IMR-90 (cell line): ENCODE measurements at regions not wholly inside any gene's neighbourhood (a gene's known extent, or its start where the extent isn't known, plus 50 kb on each side); places are given as distances from the start of the nearest gene placed in this dataset.

Experiments
- ATAC-seq: fragments of 200-7000 bp; cut with Tn5 transposase; 2 replicates; pipeline ENCODE4 v1.9.1; 2020; ENCODE audit warnings: low read depth, mild to moderate bottlenecking, moderate library complexity
- BruUV-seq: library from RNA; stranded (reverse); fragments of 400-500 nt; replicated peaks from 2 replicates; lab custom pipeline; 2021; lab: Mats Ljungman, UMichigan
- CTCF ChIA-PET: fragments of 300-600 bp; formaldehyde crosslinking; extraction: SDS; loops from one replicate; lab custom pipeline; 2021; ENCODE audit warnings: antibody characterized with exemption; lab: Yijun Ruan, JAX
- POLR2A ChIA-PET: fragments of 300-600 bp; sonication (Branson Sonifier 250); formaldehyde crosslinking; loops from one replicate; lab custom pipeline; 2022; ENCODE audit warnings: antibody characterized with exemption; ENCODE audit not compliant: unreplicated experiment; lab: Charles Lee
- DNase-seq: peaks from one replicate; pipeline ENCODE4 v3.0.0; 2013
- H2AFZ ChIP-seq: replicated peaks from 2 replicates; pipeline ENCODE3; 2013; ENCODE audit warnings: low read length, mild to moderate bottlenecking; ENCODE audit not compliant: poor library complexity
- H2AK5ac ChIP-seq: 2 replicates; pipeline ENCODE4 v1.6.1; 2013; ENCODE audit warnings: low read depth, low read length, inconsistent platforms
- H2AK9ac ChIP-seq: replicated peaks from 2 replicates; pipeline ENCODE3; 2013; ENCODE audit warnings: mild to moderate bottlenecking, low read depth, low read length, moderate library complexity; ENCODE audit not compliant: poor library complexity
- H2BK120ac ChIP-seq: 2 replicates; pipeline ENCODE4 v1.6.1; 2013; ENCODE audit warnings: low read depth, low read length, inconsistent platforms
- H2BK15ac ChIP-seq: 3 replicates; pipeline ENCODE4 v1.6.1; 2013; ENCODE audit warnings: low read depth, low read length, inconsistent platforms
- H2BK20ac ChIP-seq: 2 replicates; pipeline ENCODE4 v1.6.1; 2013; ENCODE audit warnings: low read depth, mild to moderate bottlenecking, inconsistent platforms, low read length, moderate library complexity
- H2BK5ac ChIP-seq: 2 replicates; pipeline ENCODE4 v1.6.1; 2013; ENCODE audit warnings: mild to moderate bottlenecking, low read depth, low read length, inconsistent platforms; ENCODE audit not compliant: poor library complexity, severe bottlenecking
- H3K14ac ChIP-seq: replicated peaks from 2 replicates; pipeline ENCODE4 v1.6.1; 2013; ENCODE audit warnings: low read depth, low read length, inconsistent platforms
- H3K18ac ChIP-seq: 2 replicates; pipeline ENCODE4 v1.6.1; 2013; ENCODE audit warnings: low read depth, low read length, control low read depth
- H3K23ac ChIP-seq: 2 replicates; pipeline ENCODE4 v1.6.1; 2013; ENCODE audit warnings: low read depth, low read length, inconsistent platforms
- H3K27ac ChIP-seq: 2 replicates; pipeline ENCODE4 v1.5.1; 2013; ENCODE audit warnings: mild to moderate bottlenecking, control low read depth, low read length; ENCODE audit not compliant: insufficient read depth
- H3K27me3 ChIP-seq: 2 replicates; pipeline ENCODE4 v1.6.1; 2013; ENCODE audit warnings: low read length; ENCODE audit not compliant: control insufficient read depth, insufficient read depth
- H3K36me3 ChIP-seq: 2 replicates; pipeline ENCODE4 v1.6.1; 2013; ENCODE audit warnings: low read length, mixed read lengths; ENCODE audit not compliant: control insufficient read depth, insufficient read depth
- H3K4ac ChIP-seq: 2 replicates; pipeline ENCODE4 v1.6.1; 2013; ENCODE audit warnings: low read depth, low read length, inconsistent platforms
- H3K4me1 ChIP-seq: 2 replicates; pipeline ENCODE4 v1.6.1; 2013; ENCODE audit warnings: low read length, mixed read lengths; ENCODE audit not compliant: control insufficient read depth, insufficient read depth
- H3K4me2 ChIP-seq: 2 replicates; pipeline ENCODE4 v1.6.1; 2013; ENCODE audit warnings: low read depth, mild to moderate bottlenecking, control low read depth, low read length, moderate library complexity
- H3K4me3 ChIP-seq: 2 replicates; pipeline ENCODE4 v1.5.1; 2013; ENCODE audit warnings: low read depth, mild to moderate bottlenecking, control low read depth, low read length, moderate library complexity; ENCODE audit not compliant: insufficient read depth
- H3K56ac ChIP-seq: 2 replicates; pipeline ENCODE4 v1.6.1; 2013; ENCODE audit warnings: low read length, inconsistent platforms; ENCODE audit not compliant: insufficient read depth; ENCODE audit errors: extremely low read depth
- H3K79me1 ChIP-seq, 2 experiments: 2 replicates each; pipeline ENCODE4 v1.6.1; 2013; ENCODE audit warnings: low read length in 2 of 2, inconsistent platforms in 1 of 2, low read depth in 1 of 2
- H3K9ac ChIP-seq: 2 replicates; pipeline ENCODE4 v1.6.1; 2013; ENCODE audit warnings: low read depth, low read length, control low read depth
- H3K9me1 ChIP-seq: 2 replicates; pipeline ENCODE4 v1.6.1; 2013; ENCODE audit warnings: low read length, inconsistent platforms; ENCODE audit not compliant: insufficient read depth
- H3K9me3 ChIP-seq: 2 replicates; pipeline ENCODE4 v1.6.1; 2013; ENCODE audit warnings: low read length; ENCODE audit not compliant: control insufficient read depth, insufficient read depth
- H4K20me1 ChIP-seq: 2 replicates; pipeline ENCODE4 v1.6.1; 2013; ENCODE audit warnings: low read length, inconsistent platforms; ENCODE audit not compliant: insufficient read depth
- H4K5ac ChIP-seq: 2 replicates; pipeline ENCODE4 v1.6.1; 2013; ENCODE audit warnings: mild to moderate bottlenecking, low read depth, low read length, control low read depth
- H4K8ac ChIP-seq, 2 experiments: 2 replicates each; pipeline ENCODE4 v1.6.1; 2013; ENCODE audit warnings: low read depth in 2 of 2, low read length in 2 of 2, control low read depth in 1 of 2, inconsistent platforms in 1 of 2
- H4K91ac ChIP-seq: 2 replicates; pipeline ENCODE4 v1.6.1; 2013; ENCODE audit warnings: low read depth, low read length, inconsistent platforms; ENCODE audit not compliant: insufficient read depth
- CEBPB ChIP-seq: IDR thresholded peaks from 2 replicates; pipeline ENCODE4 v1.6.1; 2012; ENCODE audit warnings: low read depth, low read length, improper control_type of control experiment
- CHD1 ChIP-seq: IDR thresholded peaks from 2 replicates; pipeline ENCODE4 v1.6.1; 2012; ENCODE audit warnings: low read depth, low read length, improper control_type of control experiment
- CTCF ChIP-seq: conservative IDR thresholded peaks from 2 replicates; pipeline ENCODE4 v1.5.1; 2012; ENCODE audit warnings: mild to moderate bottlenecking, low read depth, low read length, improper control_type of control experiment
- FOS ChIP-seq: fragments of 150-350 bp; IDR thresholded peaks from 2 replicates; pipeline ENCODE4 v1.6.1; 2016; ENCODE audit warnings: low read depth, low read length
- MAFK ChIP-seq: IDR thresholded peaks from 2 replicates; pipeline ENCODE4 v1.6.1; 2012; ENCODE audit warnings: low read depth, low read length, improper control_type of control experiment
- MAZ ChIP-seq: IDR thresholded peaks from 2 replicates; pipeline ENCODE4 v1.6.1; 2012; ENCODE audit warnings: low read depth, mild to moderate bottlenecking, low read length, improper control_type of control experiment, moderate library complexity, borderline replicate concordance
- NFE2L2 ChIP-seq: fragments of 150-350 bp; IDR thresholded peaks from 2 replicates; pipeline ENCODE4 v1.6.1; 2016; ENCODE audit warnings: low read depth, mild to moderate bottlenecking, low read length
- POLR2A ChIP-seq: IDR thresholded peaks from 2 replicates; pipeline ENCODE4 v1.6.1; 2012; ENCODE audit warnings: mild to moderate bottlenecking, low read depth, low read length
- RAD21 ChIP-seq: IDR thresholded peaks from 2 replicates; pipeline ENCODE4 v1.6.1; 2012; ENCODE audit warnings: low read length, improper control_type of control experiment
- RCOR1 ChIP-seq: IDR thresholded peaks from 2 replicates; pipeline ENCODE4 v1.6.1; 2012; ENCODE audit warnings: mild to moderate bottlenecking, low read length, improper control_type of control experiment; ENCODE audit not compliant: insufficient replicate concordance
- SMC3 ChIP-seq: fragments of 150-350 bp; IDR thresholded peaks from 2 replicates; pipeline ENCODE4 v1.6.1; 2016; ENCODE audit warnings: low read depth, mild to moderate bottlenecking, antibody characterized with exemption, low read length, moderate library complexity
- WGBS, 2 experiments: methylation state at CpG; one replicate each; pipeline versions ENCODE4 v1.1.5 to v1.1.7; 2013; ENCODE audit warnings: missing lambda C conversion rate in 2 of 2; ENCODE audit not compliant: insufficient read length in 1 of 2; ENCODE audit errors: extremely low coverage in 2 of 2; 5-methylcytosine and 5-hydroxymethylcytosine counted together
- dilution Hi-C: fragments of 300-500 bp; cut with HindIII; formaldehyde crosslinking; loops from one replicate; pipeline ENCODE4 v1.14.3; 2018; ENCODE audit warnings: low sequenced_read_pairs; ENCODE audit not compliant: unreplicated experiment
- in situ Hi-C: fragments of 300-500 bp; cut with MboI; formaldehyde crosslinking; loops from 3 replicates; pipeline ENCODE4 v1.14.3; 2019; ENCODE audit warnings: low sequenced_read_pairs, inconsistent platforms, mixed read lengths
- intact Hi-C: fragments of 100-400 bp; cut with micrococcal nuclease; formaldehyde crosslinking; loops from 2 replicates; pipeline ENCODE4 v1.10.0; 2022

GRCh38 chr2:85954192-85954589 lies 65.4 kb upstream of the ST3GAL5 start (continued):
- no peak for TF ChIP-seq CTCF

DNA sequence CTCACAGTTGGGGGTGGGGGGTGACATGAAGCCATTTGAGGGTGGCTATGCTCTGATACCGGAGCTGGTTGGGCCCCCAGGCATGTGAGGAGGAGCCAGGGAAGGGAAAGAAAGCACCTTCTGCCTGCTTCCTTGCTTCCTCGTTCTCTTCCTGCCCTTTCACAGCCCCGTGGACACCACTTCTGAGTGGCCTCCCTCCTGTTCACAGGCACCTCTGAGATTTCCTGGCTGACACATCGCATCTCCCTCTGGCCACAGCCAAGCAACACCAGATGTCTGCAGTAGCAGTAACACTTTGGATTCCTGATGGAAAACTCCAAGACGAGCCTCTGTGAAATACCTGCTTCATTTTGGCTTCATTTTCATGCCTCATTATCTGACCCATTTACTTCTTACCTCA lies 64.7 kb upstream of the ST3GAL5 start:
- no peak overlapping the region for H3K14ac ChIP-seq
- no peaks in the 10 kb centered on the region for H4K20me1 ChIP-seq
- H3K56ac ChIP-seq, result no peak overlapping the region
- H2BK20ac ChIP-seq, result no peak overlapping the region
- peaks cover 4% of the 10 kb centered on the region; the same call in 1 of the 2 replicates for H3K9me1 ChIP-seq
- DNase-seq (peak; percentile 8), ATAC-seq (no peak)
- TF ChIP-seq POLR2A (no peak), SMC3 (no peak), CTCF (no peak), CEBPB (no peak), CHD1 (no peak), MAFK (no peak), RCOR1 (no peak), RAD21 (no peak), NFE2L2 (no peak), FOS (no peak), MAZ (no peak)
- no peaks in the 10 kb centered on the region for H3K4me1 ChIP-seq
- H4K91ac ChIP-seq, result no peak overlapping the region
- no TSS peak for BruUV-seq
- H3K27ac ChIP-seq, result no peak overlapping the region
- H3K4me2 ChIP-seq, result no peak overlapping the region
- no CpG with 5 or more reads among the region's 5 CpGs for WGBS, 2 experiments
- H2BK15ac ChIP-seq, result no peak overlapping the region
- no peak overlapping the region for H3K4ac ChIP-seq
- H2AK9ac ChIP-seq, result no peak overlapping the region
- no peaks in the 10 kb centered on the region; the same call in 1 of the 2 replicates for H3K9me3 ChIP-seq
- H3K4me3 ChIP-seq, result no peak overlapping the region
- H3K79me1 ChIP-seq, result no peaks in the 10 kb centered on the region; a peak in 1 of 4 replicates
- CTCF ChIA-PET, result no interaction called here
- H3K9ac ChIP-seq, result no peak overlapping the region
- H3K18ac ChIP-seq, result no peak overlapping the region
- H3K36me3 ChIP-seq, result no peaks in the 10 kb centered on the region
- H2BK120ac ChIP-seq, result no peak overlapping the region
- peaks cover 27% of the 10 kb centered on the region for H3K27me3 ChIP-seq
- H3K23ac ChIP-seq, result no peak overlapping the region
- H4K5ac ChIP-seq, result no peak overlapping the region
- POLR2A ChIA-PET, result no interaction called here
- H2AFZ ChIP-seq, result peak overlapping the region; percentile 9
- H4K8ac ChIP-seq, result no peak overlapping the region
- in situ Hi-C loops (no loop called here), intact Hi-C loops (no loop called here), dilution Hi-C loops (no loop called here)
- H2BK5ac ChIP-seq, result no peak overlapping the region
- H2AK5ac ChIP-seq, result no peak overlapping the region
